ENCODE measurements at regions not wholly inside any gene's neighbourhood (a gene's known extent, or its start where the extent isn't known, plus 50 kb on each side); places are given as distances from the start of the nearest gene placed in this dataset.

DNA sequence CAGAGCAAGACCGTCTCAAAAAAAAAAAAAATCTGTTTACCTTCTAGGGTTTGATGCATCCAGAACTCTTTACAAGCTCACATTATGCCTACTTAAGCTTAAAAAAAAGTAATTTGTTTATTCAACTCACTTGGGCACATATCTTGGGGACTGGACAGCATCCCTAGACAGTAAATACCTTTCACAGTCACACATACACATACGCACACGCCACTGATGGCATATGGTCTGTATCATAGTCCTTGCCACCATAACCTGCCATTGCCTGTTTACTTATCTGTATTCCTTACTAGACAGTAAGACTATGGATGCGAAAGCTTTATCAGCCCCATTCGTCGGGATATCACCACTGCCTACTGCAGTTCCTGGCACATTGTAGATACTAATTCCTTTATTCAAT is 446.3 kb upstream of the RGS18 start:
- 82% methylated on average over 3 of the region's 6 CpGs; no CpG with 5 or more reads in 1 of the 2 experiments for WGBS, 2 experiments (ENCODE audit: extremely low coverage in 2 of 2, insufficient read length in 1 of 2)
- Histone ChIP-seq H3K4me2 (ENCODE audit: low read depth, low read length) (no peak overlapping the region), H4K91ac (ENCODE audit: insufficient read depth, low read depth, low read length) (no peak overlapping the region), H2AFZ (replicated peaks; ENCODE audit: low read length, poor library complexity) (no peak overlapping the region), H3K56ac (ENCODE audit: extremely low read depth, insufficient read depth, low read length) (no peak overlapping the region), H2AK5ac (ENCODE audit: low read depth, low read length) (no peak overlapping the region), H2BK15ac (ENCODE audit: low read depth, low read length) (no peak overlapping the region), H3K27ac (ENCODE audit: insufficient read depth, low read length) (no peak overlapping the region), H3K9ac (ENCODE audit: low read depth, low read length) (no peak overlapping the region), H3K18ac (ENCODE audit: low read depth, low read length) (no peak overlapping the region), H4K5ac (ENCODE audit: low read depth, low read length) (no peak overlapping the region), H3K36me3 (ENCODE audit: control insufficient read depth, insufficient read depth, low read length) (no peaks in the 10 kb centered on the region), H3K27me3 (ENCODE audit: control insufficient read depth, insufficient read depth, low read length) (no peaks in the 10 kb centered on the region), H3K14ac (replicated peaks; ENCODE audit: low read depth, low read length) (no peak overlapping the region), H3K9me3 (ENCODE audit: control insufficient read depth, insufficient read depth, low read length) (no peaks in the 10 kb centered on the region), H2BK120ac (ENCODE audit: low read depth, low read length) (no peak overlapping the region), H2AK9ac (replicated peaks; ENCODE audit: low read depth, low read length, poor library complexity) (no peak overlapping the region), H3K4ac (ENCODE audit: low read depth, low read length) (no peak overlapping the region), H3K23ac (ENCODE audit: low read depth, low read length) (no peak overlapping the region), H3K9me1 (ENCODE audit: insufficient read depth, low read length) (no peaks in the 10 kb centered on the region), H3K79me1 (ENCODE audit: low read depth in 1 of 2, low read length in 2 of 2) (no peaks in the 10 kb centered on the region), H2BK20ac (ENCODE audit: low read depth, low read length) (no peak overlapping the region), H4K20me1 (ENCODE audit: insufficient read depth, low read length) (no peaks in the 10 kb centered on the region), H3K4me3 (ENCODE audit: insufficient read depth, low read depth, low read length) (no peak overlapping the region), H2BK5ac (ENCODE audit: low read depth, low read length, poor library complexity, severe bottlenecking) (no peak overlapping the region), H3K4me1 (ENCODE audit: control insufficient read depth, insufficient read depth, low read length) (no peaks in the 10 kb centered on the region), H4K8ac (ENCODE audit: low read depth in 2 of 2, low read length in 2 of 2) (no peak overlapping the region)
- ATAC-seq (ENCODE audit: low read depth) (no peak), DNase-seq (no peak)
- ChIA-PET POLR2A (ENCODE audit: unreplicated experiment) (no interaction called here), CTCF (interaction anchor here (0.7 kb wide), 1 partner anchor 569 kb away, joined by 3 read pairs; no protein-coding TSS in a partner anchor)
- dilution Hi-C loops (cut with HindIII; ENCODE audit: low sequenced_read_pairs, unreplicated experiment) (no loop called here), intact Hi-C loops (cut with micrococcal nuclease) (no loop called here), in situ Hi-C loops (cut with MboI; ENCODE audit: low sequenced_read_pairs) (no loop called here)
- TF ChIP-seq POLR2A (IDR thresholded peaks at IDR 0.05; ENCODE audit: low read depth, low read length) (no peak), RFX5 (IDR thresholded peaks at IDR 0.05; ENCODE audit: low read depth, low read length) (no peak), NFE2L2 (IDR thresholded peaks at IDR 0.05; ENCODE audit: low read depth, low read length) (no peak)
- no TSS peak for BruUV-seq (replicated peaks)

Data from IMR-90 (cell line).